ENCODE measurements at regions not wholly inside any gene's neighbourhood (a gene's known extent, or its start where the extent isn't known, plus 50 kb on each side); places are given as distances from the start of the nearest gene placed in this dataset.

GRCh38 chr3:55169161-55169560 is 241.3 kb upstream of the LRTM1 start:
- Histone ChIP-seq H3K27me3 (ENCODE audit: control insufficient read depth, insufficient read depth, low read length) (no peaks in the 10 kb centered on the region), H3K9me3 (ENCODE audit: control insufficient read depth, insufficient read depth, low read length) (no peaks in the 10 kb centered on the region), H3K4me1 (ENCODE audit: control insufficient read depth, insufficient read depth, low read length) (peaks cover 5% of the 10 kb centered on the region; the same call in 1 of the 2 replicates), H3K27ac (ENCODE audit: low read depth, low read length) (no peak overlapping the region), H3K9ac (ENCODE audit: low read depth, low read length) (no peak overlapping the region), H3K36me3 (ENCODE audit: control insufficient read depth, insufficient read depth, low read length) (no peaks in the 10 kb centered on the region), H3K4me3 (ENCODE audit: low read depth, low read length) (no peak overlapping the region)

- H3K4me1 ChIP-seq (ENCODE audit: control insufficient read depth, insufficient read depth, low read length) = peaks cover 5% of the 10 kb centered on the region; the same call in 1 of the 2 replicates
- no peaks in the 10 kb centered on the region for H3K36me3 ChIP-seq (ENCODE audit: control insufficient read depth, insufficient read depth, low read length)
- H3K27me3 ChIP-seq (ENCODE audit: control insufficient read depth, insufficient read depth, low read length) = no peaks in the 10 kb centered on the region
- no peak overlapping the region for H3K27ac ChIP-seq (ENCODE audit: low read depth, low read length)
- no peak overlapping the region for H3K4me3 ChIP-seq (ENCODE audit: low read depth, low read length)
- H3K9me3 ChIP-seq (ENCODE audit: control insufficient read depth, insufficient read depth, low read length) = no peaks in the 10 kb centered on the region
- H3K9ac ChIP-seq (ENCODE audit: low read depth, low read length) = no peak overlapping the region
These were observed 239.9 kb upstream of the LRTM1 start for GRCh38 chr3:55167586-55168317.

- no peak overlapping the region for H3K4me3 ChIP-seq (ENCODE audit: low read depth, low read length)
- H3K27me3 ChIP-seq (ENCODE audit: control insufficient read depth, insufficient read depth, low read length) = no peaks in the 10 kb centered on the region
- no peak overlapping the region for H3K27ac ChIP-seq (ENCODE audit: low read depth, low read length)
- H3K9ac ChIP-seq (ENCODE audit: low read depth, low read length) = no peak overlapping the region
- H3K36me3 ChIP-seq (ENCODE audit: control insufficient read depth, insufficient read depth, low read length) = no peaks in the 10 kb centered on the region
- H3K4me1 ChIP-seq (ENCODE audit: control insufficient read depth, insufficient read depth, low read length) = peaks cover 5% of the 10 kb centered on the region; the same call in 1 of the 2 replicates
- H3K9me3 ChIP-seq (ENCODE audit: control insufficient read depth, insufficient read depth, low read length) = no peaks in the 10 kb centered on the region
These were observed 239.0 kb upstream of the LRTM1 start for GRCh38 chr3:55166576-55167555.

GRCh38 chr3:55165704-55166405 is 238.0 kb upstream of the LRTM1 start:
- Histone ChIP-seq H3K9me3 (ENCODE audit: control insufficient read depth, insufficient read depth, low read length) (no peaks in the 10 kb centered on the region), H3K27ac (ENCODE audit: low read depth, low read length) (no peak overlapping the region), H3K27me3 (ENCODE audit: control insufficient read depth, insufficient read depth, low read length) (no peaks in the 10 kb centered on the region), H3K4me3 (ENCODE audit: low read depth, low read length) (no peak overlapping the region), H3K9ac (ENCODE audit: low read depth, low read length) (no peak overlapping the region), H3K36me3 (ENCODE audit: control insufficient read depth, insufficient read depth, low read length) (no peaks in the 10 kb centered on the region), H3K4me1 (ENCODE audit: control insufficient read depth, insufficient read depth, low read length) (peaks cover 5% of the 10 kb centered on the region; the same call in 1 of the 2 replicates)

GRCh38 chr3:55165278-55165677 is 237.4 kb upstream of the LRTM1 start:
- no peaks in the 10 kb centered on the region for H3K36me3 ChIP-seq (ENCODE audit: control insufficient read depth, insufficient read depth, low read length)
- no peak overlapping the region for H3K9ac ChIP-seq (ENCODE audit: low read depth, low read length)
- H3K4me3 ChIP-seq (ENCODE audit: low read depth, low read length) = no peak overlapping the region
- H3K27me3 ChIP-seq (ENCODE audit: control insufficient read depth, insufficient read depth, low read length) = no peaks in the 10 kb centered on the region
- H3K9me3 ChIP-seq (ENCODE audit: control insufficient read depth, insufficient read depth, low read length) = no peaks in the 10 kb centered on the region
- no peak overlapping the region for H3K27ac ChIP-seq (ENCODE audit: low read depth, low read length)
- H3K4me1 ChIP-seq (ENCODE audit: control insufficient read depth, insufficient read depth, low read length) = peaks cover 5% of the 10 kb centered on the region; the same call in 1 of the 2 replicates

GRCh38 chr3:55164876-55165275 is 237.0 kb upstream of the LRTM1 start:
- H3K36me3 ChIP-seq (ENCODE audit: control insufficient read depth, insufficient read depth, low read length) = no peaks in the 10 kb centered on the region
- no peak overlapping the region for H3K27ac ChIP-seq (ENCODE audit: low read depth, low read length)
- H3K9me3 ChIP-seq (ENCODE audit: control insufficient read depth, insufficient read depth, low read length) = no peaks in the 10 kb centered on the region
- H3K4me3 ChIP-seq (ENCODE audit: low read depth, low read length) = no peak overlapping the region
- H3K27me3 ChIP-seq (ENCODE audit: control insufficient read depth, insufficient read depth, low read length) = no peaks in the 10 kb centered on the region
- H3K9ac ChIP-seq (ENCODE audit: low read depth, low read length) = no peak overlapping the region
- H3K4me1 ChIP-seq (ENCODE audit: control insufficient read depth, insufficient read depth, low read length) = peaks cover 5% of the 10 kb centered on the region; the same call in 1 of the 2 replicates

- Histone ChIP-seq H3K27ac (ENCODE audit: low read depth, low read length) (no peak overlapping the region), H3K27me3 (ENCODE audit: control insufficient read depth, insufficient read depth, low read length) (no peaks in the 10 kb centered on the region), H3K9me3 (ENCODE audit: control insufficient read depth, insufficient read depth, low read length) (no peaks in the 10 kb centered on the region), H3K4me3 (ENCODE audit: low read depth, low read length) (no peak overlapping the region), H3K4me1 (ENCODE audit: control insufficient read depth, insufficient read depth, low read length) (peaks cover 5% of the 10 kb centered on the region; the same call in 1 of the 2 replicates), H3K9ac (ENCODE audit: low read depth, low read length) (no peak overlapping the region), H3K36me3 (ENCODE audit: control insufficient read depth, insufficient read depth, low read length) (no peaks in the 10 kb centered on the region)
These were observed 236.3 kb upstream of the LRTM1 start for GRCh38 chr3:55164191-55164590.

GRCh38 chr3:55163421-55163820 is 235.6 kb upstream of the LRTM1 start:
- Histone ChIP-seq H3K9me3 (ENCODE audit: control insufficient read depth, insufficient read depth, low read length) (no peaks in the 10 kb centered on the region), H3K9ac (ENCODE audit: low read depth, low read length) (no peak overlapping the region), H3K4me3 (ENCODE audit: low read depth, low read length) (no peak overlapping the region), H3K4me1 (ENCODE audit: control insufficient read depth, insufficient read depth, low read length) (peaks cover 5% of the 10 kb centered on the region; the same call in 1 of the 2 replicates), H3K36me3 (ENCODE audit: control insufficient read depth, insufficient read depth, low read length) (no peaks in the 10 kb centered on the region), H3K27me3 (ENCODE audit: control insufficient read depth, insufficient read depth, low read length) (no peaks in the 10 kb centered on the region), H3K27ac (ENCODE audit: low read depth, low read length) (no peak overlapping the region)

GRCh38 chr3:55162031-55162795 is 234.4 kb upstream of the LRTM1 start:
- H3K9ac ChIP-seq (ENCODE audit: low read depth, low read length) = no peak overlapping the region
- no peak overlapping the region for H3K27ac ChIP-seq (ENCODE audit: low read depth, low read length)
- H3K4me1 ChIP-seq (ENCODE audit: control insufficient read depth, insufficient read depth, low read length) = peaks cover 5% of the 10 kb centered on the region; the same call in 1 of the 2 replicates
- H3K9me3 ChIP-seq (ENCODE audit: control insufficient read depth, insufficient read depth, low read length) = no peaks in the 10 kb centered on the region
- H3K27me3 ChIP-seq (ENCODE audit: control insufficient read depth, insufficient read depth, low read length) = no peaks in the 10 kb centered on the region
- H3K36me3 ChIP-seq (ENCODE audit: control insufficient read depth, insufficient read depth, low read length) = no peaks in the 10 kb centered on the region
- H3K4me3 ChIP-seq (ENCODE audit: low read depth, low read length) = no peak overlapping the region

GRCh38 chr3:55161231-55161630 is 233.4 kb upstream of the LRTM1 start:
- no peak overlapping the region for H3K9ac ChIP-seq (ENCODE audit: low read depth, low read length)
- no peaks in the 10 kb centered on the region for H3K27me3 ChIP-seq (ENCODE audit: control insufficient read depth, insufficient read depth, low read length)
- H3K36me3 ChIP-seq (ENCODE audit: control insufficient read depth, insufficient read depth, low read length) = no peaks in the 10 kb centered on the region
- no peak overlapping the region for H3K27ac ChIP-seq (ENCODE audit: low read depth, low read length)
- no peaks in the 10 kb centered on the region for H3K9me3 ChIP-seq (ENCODE audit: control insufficient read depth, insufficient read depth, low read length)
- H3K4me1 ChIP-seq (ENCODE audit: control insufficient read depth, insufficient read depth, low read length) = peaks cover 2% of the 10 kb centered on the region; the same call in 1 of the 2 replicates
- H3K4me3 ChIP-seq (ENCODE audit: low read depth, low read length) = no peak overlapping the region

Data from HUES48 (cell line).